ENCODE measurements at regions not wholly inside any gene's neighbourhood (a gene's known extent, or its start where the extent isn't known, plus 50 kb on each side); places are given as distances from the start of the nearest gene placed in this dataset.

DNA sequence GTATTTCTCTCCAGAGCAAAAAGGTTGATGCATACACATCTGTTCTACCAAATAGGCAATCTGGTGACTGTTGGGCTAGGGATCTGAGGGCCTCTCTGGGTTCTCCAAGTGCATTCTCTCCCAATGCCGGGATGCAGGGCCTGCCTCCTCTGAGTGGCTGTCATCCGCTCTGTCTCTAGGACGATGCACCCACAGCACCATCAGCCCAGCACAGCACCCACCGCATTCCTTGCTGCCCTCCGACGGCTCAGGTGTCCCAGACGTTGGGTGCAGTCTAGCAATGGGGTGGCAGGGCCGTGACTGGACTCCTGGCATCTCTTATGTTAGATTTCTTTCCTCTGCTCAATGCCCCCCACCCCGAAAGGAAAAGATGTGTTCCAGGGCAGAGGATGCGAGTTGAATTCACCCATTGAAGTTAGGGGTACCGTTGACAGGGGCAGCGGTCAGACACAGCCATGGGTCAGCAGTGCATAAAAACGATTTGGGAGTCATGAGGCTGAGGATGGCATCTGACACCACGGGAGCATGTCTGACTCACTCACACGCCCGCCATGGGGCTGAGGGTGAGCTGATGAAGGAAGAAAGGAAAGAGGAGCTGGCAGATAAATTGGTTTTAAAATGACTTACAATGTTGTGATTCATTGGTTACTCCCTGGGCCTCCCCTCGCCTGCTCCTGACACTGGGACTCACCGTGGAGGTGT lies 93.2 kb upstream of the C14orf180 start:
- no peak overlapping the region for H3K27ac ChIP-seq
- TF ChIP-seq POLR2A (IDR thresholded peaks at IDR 0.05): no peak
- TF ChIP-seq, protein P1, sequence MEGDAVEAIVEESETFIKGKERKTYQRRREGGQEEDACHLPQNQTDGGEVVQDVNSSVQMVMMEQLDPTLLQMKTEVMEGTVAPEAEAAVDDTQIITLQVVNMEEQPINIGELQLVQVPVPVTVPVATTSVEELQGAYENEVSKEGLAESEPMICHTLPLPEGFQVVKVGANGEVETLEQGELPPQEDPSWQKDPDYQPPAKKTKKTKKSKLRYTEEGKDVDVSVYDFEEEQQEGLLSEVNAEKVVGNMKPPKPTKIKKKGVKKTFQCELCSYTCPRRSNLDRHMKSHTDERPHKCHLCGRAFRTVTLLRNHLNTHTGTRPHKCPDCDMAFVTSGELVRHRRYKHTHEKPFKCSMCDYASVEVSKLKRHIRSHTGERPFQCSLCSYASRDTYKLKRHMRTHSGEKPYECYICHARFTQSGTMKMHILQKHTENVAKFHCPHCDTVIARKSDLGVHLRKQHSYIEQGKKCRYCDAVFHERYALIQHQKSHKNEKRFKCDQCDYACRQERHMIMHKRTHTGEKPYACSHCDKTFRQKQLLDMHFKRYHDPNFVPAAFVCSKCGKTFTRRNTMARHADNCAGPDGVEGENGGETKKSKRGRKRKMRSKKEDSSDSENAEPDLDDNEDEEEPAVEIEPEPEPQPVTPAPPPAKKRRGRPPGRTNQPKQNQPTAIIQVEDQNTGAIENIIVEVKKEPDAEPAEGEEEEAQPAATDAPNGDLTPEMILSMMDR (IDR thresholded peaks at IDR 0.05 in 4 of 5, conservative IDR thresholded peaks at IDR 0.05 in 1 of 5): no peak
- no peak for DNase-seq
- in situ Hi-C loops (cut with MboI; ENCODE audit: low sequenced_read_pairs in 4 of 4): no loop called here
- H3K36me3 ChIP-seq: no peaks in the 10 kb centered on the region
- no peaks in the 10 kb centered on the region for H3K4me1 ChIP-seq
- no peak overlapping the region for H3K4me3 ChIP-seq
- H3K9me3 ChIP-seq: no peaks in the 10 kb centered on the region
- intact Hi-C loops (cut with DNase I; ENCODE audit: low total_unique reads): no loop called here
- no peaks in the 10 kb centered on the region for H3K27me3 ChIP-seq
- ATAC-seq: no peak

DNA sequence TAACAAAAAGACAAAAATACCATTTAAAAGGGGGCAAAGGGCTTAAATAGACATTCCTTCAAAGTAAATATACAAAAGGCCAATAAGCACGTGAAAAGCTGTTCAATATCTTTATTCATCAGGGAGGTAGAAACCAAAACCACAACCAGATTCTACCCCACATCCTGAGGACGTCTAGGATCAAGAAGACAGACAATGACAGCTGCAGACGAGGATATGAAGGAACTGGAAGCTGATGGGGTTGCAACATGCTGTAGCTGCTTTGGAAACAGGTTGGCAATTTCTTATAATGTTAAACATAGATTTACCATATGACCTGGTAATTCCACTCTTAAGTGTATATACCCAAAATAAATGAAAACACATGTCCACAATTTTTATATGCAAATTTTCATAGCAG lies 85.1 kb upstream of the C14orf180 start:
- intact Hi-C loops (cut with DNase I; ENCODE audit: low total_unique reads) (no loop called here), in situ Hi-C loops (cut with MboI; ENCODE audit: low sequenced_read_pairs in 4 of 4) (no loop called here)
- Histone ChIP-seq H3K27ac (no peak overlapping the region), H3K4me3 (no peak overlapping the region), H3K9me3 (no peaks in the 10 kb centered on the region), H3K27me3 (peaks cover 0 to 4% (median 0%) of the 10 kb centered on the region in 3 donors), H3K4me1 (no peaks in the 10 kb centered on the region), H3K36me3 (no peaks in the 10 kb centered on the region)
- DNase-seq (no peak), ATAC-seq (peak in 1 of 2 donors; percentile 33)
- TF ChIP-seq POLR2A (IDR thresholded peaks at IDR 0.05): no peak
- TF ChIP-seq, protein P1 (IDR thresholded peaks at IDR 0.05 in 4 of 5, conservative IDR thresholded peaks at IDR 0.05 in 1 of 5): no peak

DNA sequence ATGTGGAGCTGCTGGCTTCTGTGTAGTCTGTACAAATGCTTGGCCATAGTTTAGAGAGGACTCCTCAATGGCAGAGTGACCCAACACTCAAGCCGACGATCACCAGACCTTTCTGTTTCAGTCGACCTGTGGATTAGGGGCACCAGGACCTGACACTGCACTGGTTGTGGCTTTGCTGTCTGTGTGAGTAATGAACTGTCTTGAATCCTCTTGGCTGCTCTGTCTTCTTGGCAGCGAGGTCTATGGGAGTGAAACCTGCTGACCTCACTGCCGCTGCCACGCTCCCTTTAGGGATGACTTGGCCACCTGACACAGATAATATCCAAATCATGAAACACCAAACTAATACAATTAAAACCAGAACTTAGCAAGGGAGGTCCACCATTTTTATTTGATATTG lies 83.5 kb upstream of the C14orf180 start:
- no peak for TF ChIP-seq POLR2A (IDR thresholded peaks at IDR 0.05)
- TF ChIP-seq, protein P1 (IDR thresholded peaks at IDR 0.05 in 4 of 5, conservative IDR thresholded peaks at IDR 0.05 in 1 of 5): no peak
- in situ Hi-C loops (cut with MboI; ENCODE audit: low sequenced_read_pairs in 4 of 4): no loop called here
- H3K4me1 ChIP-seq: no peaks in the 10 kb centered on the region
- H3K9me3 ChIP-seq: no peaks in the 10 kb centered on the region
- ATAC-seq (peak in 1 of 2 donors; percentile 50), DNase-seq (no peak)
- intact Hi-C loops (cut with DNase I; ENCODE audit: low total_unique reads): no loop called here
- no peak overlapping the region for H3K27ac ChIP-seq
- H3K4me3 ChIP-seq: no peak overlapping the region
- H3K36me3 ChIP-seq: no peaks in the 10 kb centered on the region
- H3K27me3 ChIP-seq: peaks cover 0 to 4% (median under 1%) of the 10 kb centered on the region in 3 donors

DNA sequence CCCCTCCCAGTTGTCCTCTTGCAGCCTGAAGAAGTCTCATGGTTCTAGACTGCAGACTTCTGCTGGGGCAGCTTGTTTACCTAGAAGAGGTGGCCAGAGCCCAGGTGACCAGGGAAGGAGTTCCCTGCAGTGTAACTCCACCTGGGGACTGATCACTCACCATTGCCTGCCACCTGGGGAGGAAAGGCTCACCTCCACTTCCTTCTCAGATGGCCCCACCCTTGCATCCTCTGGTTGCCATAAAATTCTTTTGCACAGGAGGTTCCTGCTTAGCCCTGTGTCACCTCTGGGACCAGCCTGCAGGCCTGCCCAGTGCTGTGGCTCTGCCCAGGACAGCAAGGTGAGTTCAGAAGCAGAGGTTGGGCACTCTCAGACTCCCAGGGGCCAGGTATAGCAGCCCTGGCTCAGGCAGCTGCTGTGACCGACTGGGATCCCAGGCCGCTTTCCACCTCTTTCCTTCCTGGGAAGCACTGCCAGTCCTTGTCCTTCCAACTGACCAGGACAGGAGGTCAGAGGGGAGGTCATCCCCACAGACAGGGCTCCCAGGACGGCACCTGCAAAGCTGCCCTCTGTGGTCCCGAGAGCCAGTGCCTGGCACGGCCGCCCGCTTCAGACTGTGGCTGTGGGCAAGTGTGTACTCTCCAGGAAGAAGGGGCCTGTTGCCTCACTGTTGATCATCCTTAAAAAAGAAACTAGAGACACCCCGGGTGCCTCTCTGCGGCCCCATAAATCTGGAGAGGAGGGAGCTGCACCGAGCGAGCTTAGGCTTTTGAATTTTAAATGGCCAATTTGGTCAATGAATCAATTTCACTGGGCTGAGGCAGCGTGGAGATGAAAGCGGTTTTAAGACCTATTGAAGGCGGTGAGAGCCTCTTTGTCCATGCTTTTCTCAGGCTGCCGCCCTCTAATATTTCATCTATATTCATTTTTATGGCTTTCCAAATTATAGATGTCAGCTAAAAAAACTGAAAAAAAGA lies 79.5 kb upstream of the C14orf180 start:
- intact Hi-C loops (cut with DNase I; ENCODE audit: low total_unique reads): no loop called here
- no peaks in the 10 kb centered on the region for H3K9me3 ChIP-seq
- H3K4me1 ChIP-seq: no peaks in the 10 kb centered on the region
- H3K27ac ChIP-seq: no peak overlapping the region
- DNase-seq (no peak), ATAC-seq (no peak)
- TF ChIP-seq, protein P1 (IDR thresholded peaks at IDR 0.05 in 4 of 5, conservative IDR thresholded peaks at IDR 0.05 in 1 of 5): no peak
- no peak for TF ChIP-seq POLR2A (IDR thresholded peaks at IDR 0.05)
- H3K36me3 ChIP-seq: no peaks in the 10 kb centered on the region
- no peak overlapping the region for H3K4me3 ChIP-seq
- in situ Hi-C loops (cut with MboI; ENCODE audit: low sequenced_read_pairs in 4 of 4): no loop called here
- peaks cover 0 to 4% (median 3%) of the 10 kb centered on the region in 3 donors for H3K27me3 ChIP-seq
